Mucosa of rectum (tissue), 2 donors: ENCODE measurements at regions not wholly inside any gene's neighbourhood (a gene's known extent, or its start where the extent isn't known, plus 50 kb on each side); places are given as distances from the start of the nearest gene placed in this dataset.
"Not testable (repeated sequence)": the region's sequence is repeated elsewhere in the genome, so short reads cannot be mapped to it uniquely, and the experiment has no call there.

Source experiments
- H3K27ac ChIP-seq, 2 donors: one replicate each; pipeline ENCODE4 v1.7.0; 2013; ENCODE audit warnings: inconsistent platforms in 2 of 2, low read depth in 2 of 2, low read length in 2 of 2
- H3K27me3 ChIP-seq, 2 donors: one replicate each; pipeline ENCODE4 v1.7.0; 2013; ENCODE audit warnings: low read length in 2 of 2; ENCODE audit not compliant: control insufficient read depth in 2 of 2, insufficient read depth in 2 of 2
- H3K36me3 ChIP-seq, 2 donors: one replicate each; pipeline ENCODE4 v1.7.0; 2013; ENCODE audit warnings: low read length in 2 of 2; ENCODE audit not compliant: control insufficient read depth in 2 of 2, insufficient read depth in 2 of 2
- H3K4me1 ChIP-seq, 2 donors: one replicate each; pipeline ENCODE4 v1.7.0; 2013; ENCODE audit warnings: low read length in 2 of 2, mild to moderate bottlenecking in 1 of 2; ENCODE audit not compliant: control insufficient read depth in 2 of 2, insufficient read depth in 2 of 2
- H3K4me3 ChIP-seq, 2 donors: one replicate each; pipeline ENCODE4 v1.7.0; 2013; ENCODE audit warnings: low read length in 2 of 2
- H3K9ac ChIP-seq, 2 donors: one replicate each; pipeline ENCODE4 v1.7.0; 2013; ENCODE audit warnings: low read length in 2 of 2, low read depth in 1 of 2, mild to moderate bottlenecking in 1 of 2
- H3K9me3 ChIP-seq, 2 donors: one replicate each; pipeline ENCODE4 v1.7.0; 2013; ENCODE audit warnings: low read length in 2 of 2; ENCODE audit not compliant: control insufficient read depth in 2 of 2
- donor health status: healthy.
- donor health status: Normal muscosa, but diverticular disease.

DNA sequence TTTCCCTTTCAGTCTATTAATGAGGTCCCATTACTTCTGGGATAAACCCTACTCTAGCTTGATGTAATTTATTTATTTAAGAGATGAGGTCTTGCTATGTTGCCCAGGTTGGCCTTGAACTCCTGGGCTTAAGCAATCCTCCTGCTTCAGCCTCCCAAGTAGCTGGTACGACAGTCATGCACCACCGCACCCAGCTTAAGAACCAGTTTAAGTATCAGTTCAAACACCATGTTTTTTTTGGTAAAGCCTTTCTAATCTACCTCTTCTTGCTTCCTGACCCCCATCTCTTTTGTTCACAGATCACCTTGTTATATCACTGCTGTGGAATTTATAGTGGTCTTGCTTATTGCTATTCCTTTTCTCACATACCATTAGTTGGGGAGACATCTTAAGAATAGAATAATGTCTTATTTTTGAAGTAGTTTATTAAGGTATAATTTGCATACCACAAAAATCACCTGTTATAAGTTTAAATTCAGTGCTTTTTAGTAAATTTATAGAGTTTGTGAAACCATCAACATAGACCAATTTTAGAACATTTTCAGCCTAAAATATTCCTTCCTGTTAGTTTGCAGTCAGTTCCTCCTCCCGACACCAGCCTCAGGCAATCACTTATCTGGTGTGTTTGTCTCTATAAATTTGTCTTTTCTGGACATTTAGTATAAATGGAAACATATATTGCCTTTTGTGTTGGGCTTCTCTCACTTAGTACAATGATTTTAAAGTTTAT is 257.9 kb downstream of the PDCD6IP start:
- H3K36me3 ChIP-seq: no peaks in the 10 kb centered on the region
- H3K4me3 ChIP-seq: no peak overlapping the region
- H3K9ac ChIP-seq: no peak overlapping the region
- H3K27ac ChIP-seq: no peak overlapping the region
- H3K27me3 ChIP-seq: no peaks in the 10 kb centered on the region
- H3K9me3 ChIP-seq: no peaks in the 10 kb centered on the region
- no peaks in the 10 kb centered on the region for H3K4me1 ChIP-seq

DNA sequence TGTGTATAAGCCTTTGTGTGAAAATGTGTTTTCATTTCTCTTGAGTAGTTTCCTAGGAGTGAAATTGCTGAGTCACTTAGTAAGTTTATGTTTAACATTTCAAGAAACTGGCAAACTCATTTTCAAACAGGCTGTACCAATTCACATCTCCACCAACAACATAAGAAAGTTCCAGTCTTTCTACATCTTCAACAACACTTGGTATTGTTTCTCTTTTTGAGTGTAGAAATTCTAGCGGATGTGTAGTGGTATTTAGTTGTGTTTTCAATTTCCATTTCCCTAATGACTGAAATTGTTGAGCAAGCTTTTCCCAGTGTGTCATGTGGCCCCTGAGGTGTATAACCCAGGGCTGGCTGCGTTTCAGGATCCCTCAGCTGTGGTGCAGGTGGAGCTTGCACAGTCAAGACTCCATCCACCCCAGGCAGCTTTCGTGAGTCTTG is 258.5 kb downstream of the PDCD6IP start:
- no peaks in the 10 kb centered on the region for H3K27me3 ChIP-seq
- no peaks in the 10 kb centered on the region for H3K4me1 ChIP-seq
- no peak overlapping the region for H3K27ac ChIP-seq
- no peaks in the 10 kb centered on the region for H3K9me3 ChIP-seq
- no peak overlapping the region for H3K9ac ChIP-seq
- no peak overlapping the region for H3K4me3 ChIP-seq
- no peaks in the 10 kb centered on the region for H3K36me3 ChIP-seq

DNA sequence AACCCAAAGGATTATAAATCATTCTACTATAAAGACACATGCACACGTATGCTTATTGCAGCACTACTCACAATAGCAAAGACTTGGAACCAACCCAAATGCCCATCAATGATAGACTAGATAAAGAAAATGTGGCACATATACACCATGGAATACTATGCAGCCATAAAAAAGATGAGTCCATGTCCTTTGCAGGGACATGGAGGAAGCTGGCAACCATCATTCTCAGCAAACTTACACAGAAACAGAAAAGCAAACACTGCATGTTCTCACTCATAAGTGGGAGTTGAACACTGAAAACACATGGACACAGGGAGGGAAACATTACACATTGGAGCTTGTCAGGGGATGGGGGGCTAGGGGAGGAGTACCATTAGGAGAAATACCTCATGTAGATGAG is 262.6 kb downstream of the PDCD6IP start:
- H3K27ac ChIP-seq, H3K4me1 ChIP-seq, H3K9ac ChIP-seq, H3K27me3 ChIP-seq, H3K4me3 ChIP-seq, H3K36me3 ChIP-seq, H3K9me3 ChIP-seq: not testable (repeated sequence)

GRCh38 chr3:34065901-34066300 is 267.5 kb downstream of the PDCD6IP start:
- Histone ChIP-seq H3K27ac (no peak overlapping the region), H3K4me3 (no peak overlapping the region), H3K27me3 (no peaks in the 10 kb centered on the region), H3K9ac (no peak overlapping the region), H3K4me1 (no peaks in the 10 kb centered on the region), H3K36me3 (no peaks in the 10 kb centered on the region), H3K9me3 (no peaks in the 10 kb centered on the region)

DNA sequence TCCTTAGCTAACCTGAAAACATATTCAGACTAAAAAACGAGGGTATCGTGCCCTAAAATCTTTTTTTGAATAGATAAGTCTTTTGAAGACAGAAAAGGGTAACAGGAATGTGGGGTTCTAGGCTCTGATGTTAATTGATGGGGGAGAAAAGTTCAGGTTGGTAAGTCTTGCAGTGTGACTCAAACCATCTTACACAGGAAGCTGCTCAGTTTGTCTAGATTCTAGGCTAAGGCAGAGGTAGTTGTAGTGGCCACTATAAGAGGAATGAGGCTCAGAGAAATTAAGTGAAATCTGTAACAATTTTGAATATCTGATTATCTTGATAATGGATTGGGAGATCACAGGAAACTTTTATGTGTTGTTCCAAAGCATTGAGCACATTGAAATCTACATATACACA is 267.9 kb downstream of the PDCD6IP start:
- H3K36me3 ChIP-seq: no peaks in the 10 kb centered on the region
- no peaks in the 10 kb centered on the region for H3K9me3 ChIP-seq
- no peak overlapping the region for H3K9ac ChIP-seq
- H3K27ac ChIP-seq: no peak overlapping the region
- no peak overlapping the region for H3K4me3 ChIP-seq
- H3K4me1 ChIP-seq: no peaks in the 10 kb centered on the region
- H3K27me3 ChIP-seq: no peaks in the 10 kb centered on the region

- no peaks in the 10 kb centered on the region for H3K27me3 ChIP-seq
- H3K9ac ChIP-seq: no peak overlapping the region
- H3K9me3 ChIP-seq: no peaks in the 10 kb centered on the region
- no peaks in the 10 kb centered on the region for H3K4me1 ChIP-seq
- no peaks in the 10 kb centered on the region for H3K36me3 ChIP-seq
- H3K4me3 ChIP-seq: no peak overlapping the region
- H3K27ac ChIP-seq: no peak overlapping the region
Observed at GRCh38 chr3:34066999-34067398, 268.6 kb downstream of the PDCD6IP start.

DNA sequence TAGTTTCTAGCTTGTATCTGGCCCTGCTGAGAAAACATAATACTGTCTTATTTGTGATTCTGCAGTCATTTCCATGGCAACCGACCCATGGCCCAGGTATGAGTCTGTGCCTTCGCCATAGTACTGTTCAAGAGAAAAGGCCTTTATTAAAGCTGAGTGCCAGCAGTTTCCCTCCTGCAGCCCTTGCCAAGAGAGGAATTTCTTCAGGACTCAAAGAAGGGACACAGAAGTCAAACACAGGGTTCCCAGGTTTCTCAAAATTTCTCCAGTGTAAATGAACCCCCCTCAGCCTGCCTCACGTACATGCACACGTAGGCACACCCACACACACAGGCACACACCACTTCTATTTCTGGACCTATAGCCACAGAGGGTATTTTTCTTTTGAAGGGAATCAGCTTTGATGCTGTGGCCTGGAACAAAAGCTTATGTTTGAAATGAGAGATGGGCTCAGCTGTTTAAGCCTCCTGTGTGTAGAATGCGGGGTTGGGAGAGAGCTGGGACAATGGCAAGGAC is 269.2 kb downstream of the PDCD6IP start:
- no peak overlapping the region for H3K9ac ChIP-seq

DNA sequence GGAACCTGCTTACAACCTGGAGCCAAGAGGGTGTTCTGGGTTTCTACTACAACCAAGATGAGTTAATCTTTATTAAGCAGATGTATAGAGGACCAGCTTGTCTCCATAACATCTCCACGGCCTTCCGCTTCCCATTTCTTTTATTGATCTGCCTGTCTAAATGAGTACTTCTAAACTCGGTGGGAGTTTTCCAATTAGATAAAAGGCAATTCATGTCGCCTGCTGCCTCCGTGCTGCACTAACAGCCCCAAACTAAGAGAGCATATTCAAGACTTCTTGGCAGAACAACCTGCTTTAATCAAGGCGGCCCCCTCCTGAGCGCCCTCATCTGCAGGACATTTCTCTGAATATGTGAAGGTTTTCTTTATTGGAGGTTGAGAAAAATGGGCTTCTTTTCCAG is 270.1 kb downstream of the PDCD6IP start:
- no peaks in the 10 kb centered on the region for H3K27me3 ChIP-seq
- H3K36me3 ChIP-seq: no peaks in the 10 kb centered on the region
- H3K27ac ChIP-seq: no peak overlapping the region
- H3K9me3 ChIP-seq: no peaks in the 10 kb centered on the region
- no peak overlapping the region for H3K4me3 ChIP-seq
- H3K4me1 ChIP-seq: no peaks in the 10 kb centered on the region
- no peak overlapping the region for H3K9ac ChIP-seq

More for the DNA sequence above, 269.2 kb downstream of the PDCD6IP start:
- H3K27ac ChIP-seq: no peak overlapping the region
- H3K4me1 ChIP-seq: no peaks in the 10 kb centered on the region
- H3K36me3 ChIP-seq: no peaks in the 10 kb centered on the region
- H3K9me3 ChIP-seq: no peaks in the 10 kb centered on the region
- no peak overlapping the region for H3K4me3 ChIP-seq
- H3K27me3 ChIP-seq: no peaks in the 10 kb centered on the region

GRCh38 chr3:34070831-34071585 is 272.6 kb downstream of the PDCD6IP start:
- no peaks in the 10 kb centered on the region for H3K4me1 ChIP-seq
- no peak overlapping the region for H3K9ac ChIP-seq
- no peak overlapping the region for H3K4me3 ChIP-seq
- H3K27ac ChIP-seq: no peak overlapping the region
- H3K9me3 ChIP-seq: no peaks in the 10 kb centered on the region
- H3K36me3 ChIP-seq: no peaks in the 10 kb centered on the region
- no peaks in the 10 kb centered on the region for H3K27me3 ChIP-seq

- no peak overlapping the region for H3K9ac ChIP-seq
- H3K27me3 ChIP-seq: no peaks in the 10 kb centered on the region
- H3K4me3 ChIP-seq: no peak overlapping the region
- H3K36me3 ChIP-seq: no peaks in the 10 kb centered on the region
- no peaks in the 10 kb centered on the region for H3K4me1 ChIP-seq
- no peak overlapping the region for H3K27ac ChIP-seq
- H3K9me3 ChIP-seq: no peaks in the 10 kb centered on the region
Observed at GRCh38 chr3:34072297-34072696, 273.9 kb downstream of the PDCD6IP start.
